NCI-H1930 (cell line): ENCODE measurements at regions not wholly inside any gene's neighbourhood (a gene's known extent, or its start where the extent isn't known, plus 50 kb on each side); places are given as distances from the start of the nearest gene placed in this dataset.
"Not testable (repeated sequence)": the region's sequence is repeated elsewhere in the genome, so short reads cannot be mapped to it uniquely, and the experiment has no call there.

Experiments
- DNase-seq, 2 experiments: peaks; one replicate each; lab custom pipeline; 2025; lab: John Stamatoyannopoulos, UW

DNA sequence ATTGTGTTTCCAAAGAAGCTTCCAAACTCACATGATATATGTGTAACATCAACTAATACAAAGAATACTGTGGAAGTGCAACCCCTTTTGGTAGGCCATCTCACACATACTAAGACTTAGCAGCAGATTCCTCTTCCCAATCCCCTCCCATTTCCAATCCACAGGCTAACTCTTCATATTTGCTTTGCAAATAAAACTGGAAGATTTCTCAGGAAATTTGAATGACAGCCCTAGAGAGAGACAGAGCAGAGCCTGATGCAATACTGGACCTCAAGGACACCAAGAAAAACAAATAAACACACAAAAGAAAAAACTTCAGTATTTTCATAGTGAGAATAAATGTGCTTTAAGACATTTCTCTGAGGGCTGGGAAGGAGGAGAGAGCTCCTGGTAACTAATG is 190.2 kb upstream of the BRINP3 start:
- DNase-seq, result no peak

DNA sequence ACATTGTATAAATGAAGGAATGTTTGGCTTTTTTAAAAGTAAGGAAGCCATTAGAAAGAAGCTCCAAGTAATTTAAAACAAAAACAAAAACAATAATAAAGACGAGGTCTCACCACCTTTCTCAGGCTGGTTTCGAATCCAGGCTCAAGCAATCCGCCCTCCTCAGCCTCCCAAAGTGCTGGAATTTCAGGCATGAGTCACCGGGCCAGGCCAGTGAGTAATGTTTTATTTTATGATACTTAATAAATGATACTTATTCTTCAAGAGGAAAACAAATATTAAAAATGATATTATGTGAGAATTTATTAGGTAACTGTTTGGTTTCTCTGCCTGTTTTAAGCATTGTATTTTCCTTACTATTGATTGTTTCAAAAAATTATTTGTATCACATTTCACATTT is 201.4 kb upstream of the BRINP3 start:
- DNase-seq, result no peak

DNA sequence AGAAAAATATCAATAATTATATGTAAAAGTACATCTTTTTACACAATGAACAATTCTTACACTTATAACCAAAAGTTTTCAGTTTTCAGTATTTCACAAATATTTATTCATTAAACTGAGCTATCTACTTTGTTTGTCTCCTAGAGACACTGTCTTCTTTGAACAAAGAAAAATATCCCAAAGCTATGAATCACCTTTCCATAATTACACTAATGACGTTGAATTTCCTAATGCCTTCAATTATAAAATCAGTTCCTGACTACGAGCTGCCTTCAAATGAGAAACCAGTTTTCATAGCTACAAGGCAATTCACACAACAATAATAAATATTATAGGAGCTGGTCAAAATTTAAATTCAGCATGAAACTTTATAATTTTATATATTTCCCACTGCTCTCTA is 201.8 kb upstream of the BRINP3 start:
- no peak for DNase-seq

DNA sequence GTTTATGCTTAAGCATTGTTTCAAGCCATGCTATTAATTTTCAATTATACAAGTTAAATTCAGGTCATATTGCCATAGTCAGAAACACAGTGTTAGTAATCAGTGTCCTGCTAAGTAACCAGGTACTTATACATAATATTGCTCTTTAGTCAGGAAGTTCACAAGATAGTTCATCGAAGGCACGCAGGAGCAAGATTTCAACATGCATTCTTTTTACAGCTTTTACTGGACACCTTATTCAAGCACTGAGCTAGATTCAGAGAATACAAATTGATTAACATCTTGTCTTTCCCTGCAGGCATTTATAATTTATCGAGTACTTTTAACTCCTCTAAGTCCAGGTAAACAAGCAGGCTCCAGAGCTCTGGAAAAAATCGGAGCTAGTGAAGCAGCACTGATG is 202.3 kb upstream of the BRINP3 start:
- no peak for DNase-seq

DNA sequence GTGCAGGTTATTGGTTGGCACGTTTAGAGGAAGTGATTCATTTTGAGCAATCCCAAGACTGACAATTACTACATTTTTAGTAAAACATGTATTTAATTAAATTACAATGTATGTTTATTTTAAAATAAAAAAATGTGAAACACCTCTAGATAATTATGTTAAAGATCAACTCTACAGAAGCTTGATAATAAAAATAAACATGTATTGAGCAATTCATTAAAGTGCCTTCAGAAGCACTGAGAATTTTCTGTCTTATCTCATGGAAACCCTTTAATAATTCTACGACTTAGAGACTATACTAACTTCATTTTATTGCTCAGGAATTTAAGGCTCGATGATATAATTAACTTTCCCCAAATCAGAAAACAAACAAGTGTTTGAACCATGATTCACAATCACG is 208.0 kb upstream of the BRINP3 start:
- DNase-seq, result no peak

DNA sequence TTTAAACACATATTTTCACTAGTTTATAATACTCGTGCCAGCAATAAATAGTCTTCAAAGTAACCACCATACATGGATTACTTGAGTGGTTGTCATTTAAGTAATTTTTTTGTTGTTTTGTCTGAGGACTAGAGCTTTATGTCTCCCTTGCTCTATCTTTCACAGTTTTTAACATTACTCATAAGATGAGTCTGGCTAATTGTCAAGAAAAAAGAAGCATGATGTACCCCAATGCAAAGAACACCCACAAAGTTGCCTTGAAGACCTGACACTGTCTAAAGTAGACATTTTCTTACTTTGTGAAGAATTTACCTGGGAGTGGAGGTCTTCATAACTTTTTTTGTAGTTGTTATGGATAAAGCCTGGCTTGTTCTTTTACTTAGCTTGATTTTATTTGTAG is 210.4 kb upstream of the BRINP3 start:
- DNase-seq, result no peak

DNA sequence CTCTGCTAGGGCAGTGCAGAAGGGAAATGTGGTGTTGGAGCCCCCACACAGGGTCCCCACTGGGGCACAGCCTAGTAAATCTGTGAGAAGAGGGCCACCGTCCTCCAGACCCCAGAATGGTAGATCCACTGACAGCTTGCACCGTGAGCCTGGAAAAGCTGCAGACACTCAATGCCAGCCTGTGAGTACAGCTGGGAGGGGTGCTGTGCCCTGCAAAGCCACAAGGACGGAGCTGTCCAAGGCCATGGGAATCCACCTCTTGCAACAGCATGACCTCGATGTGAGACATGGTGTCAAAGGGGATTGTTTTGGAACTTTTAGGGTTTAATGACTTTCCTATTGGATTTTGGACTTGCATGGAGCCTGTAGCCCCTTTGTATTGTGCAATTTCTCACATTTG is 220.8 kb upstream of the BRINP3 start:
- DNase-seq, result not testable (repeated sequence)

DNA sequence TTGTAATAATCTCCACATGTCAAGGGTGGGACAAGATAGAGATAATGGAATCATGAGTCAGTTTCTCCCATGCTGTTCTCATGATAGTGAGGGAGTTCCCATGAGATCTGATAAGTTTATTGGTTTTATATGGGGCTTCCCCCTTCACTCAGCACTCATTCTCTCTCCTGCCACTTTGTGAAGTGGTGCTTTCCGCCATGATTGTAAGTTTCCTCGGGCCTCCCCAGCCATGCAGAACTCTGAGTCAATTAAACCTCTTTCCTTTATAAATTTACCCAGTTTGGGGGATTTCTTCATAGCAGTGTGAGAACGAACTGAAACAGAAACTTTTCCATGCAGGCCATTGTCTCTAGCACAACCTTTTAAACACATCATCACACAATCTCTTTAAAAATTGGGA is 221.5 kb upstream of the BRINP3 start:
- no peak for DNase-seq

DNA sequence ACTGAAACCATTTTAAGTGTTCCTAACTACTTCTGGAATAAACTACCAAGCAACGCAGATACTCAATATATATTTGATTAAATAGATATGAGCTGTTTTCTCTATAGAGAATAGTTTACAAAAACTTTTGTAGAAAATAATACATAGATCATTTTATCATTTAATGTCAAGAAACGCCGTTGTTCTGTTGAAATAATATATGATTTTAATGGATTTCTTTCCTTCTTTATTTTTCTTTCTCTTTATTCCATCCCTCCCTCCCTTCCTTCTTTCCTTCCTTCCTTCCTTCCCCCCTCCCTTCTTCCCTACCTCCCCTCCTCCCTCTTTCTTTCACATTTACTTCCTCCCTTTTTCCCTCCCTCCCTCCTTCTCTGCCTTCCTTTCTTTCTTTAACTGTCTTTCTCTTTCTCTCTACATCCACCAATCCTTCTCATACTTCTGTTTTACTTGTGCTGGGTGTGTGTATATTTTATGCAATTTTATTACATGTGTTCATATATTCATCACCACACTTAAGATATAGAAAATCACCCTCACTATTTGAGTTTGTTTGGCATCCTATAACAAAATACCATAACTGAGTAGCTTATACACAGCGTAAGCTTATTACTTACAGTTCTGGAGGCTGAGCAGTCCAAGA is 230.9 kb upstream of the BRINP3 start:
- no peak for DNase-seq

DNA sequence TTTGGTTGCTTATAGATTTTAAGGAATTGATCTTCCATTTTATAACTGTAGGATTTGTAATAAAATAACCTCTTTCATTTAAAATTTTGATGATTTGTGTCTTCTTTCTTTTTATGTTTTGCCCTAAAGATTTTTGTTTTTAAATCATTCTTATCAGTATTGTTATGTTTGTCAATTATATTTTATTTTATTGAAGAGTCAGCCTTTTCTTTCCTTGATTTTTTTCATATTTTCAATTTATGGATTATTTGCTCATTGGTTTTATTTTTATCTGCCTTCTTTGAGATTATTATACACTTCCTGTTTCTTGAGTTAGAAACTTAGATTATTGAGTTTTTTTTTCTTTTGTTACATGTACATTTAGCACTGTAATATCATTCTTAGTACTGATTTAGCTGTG is 233.4 kb upstream of the BRINP3 start:
- DNase-seq, result no peak

DNA sequence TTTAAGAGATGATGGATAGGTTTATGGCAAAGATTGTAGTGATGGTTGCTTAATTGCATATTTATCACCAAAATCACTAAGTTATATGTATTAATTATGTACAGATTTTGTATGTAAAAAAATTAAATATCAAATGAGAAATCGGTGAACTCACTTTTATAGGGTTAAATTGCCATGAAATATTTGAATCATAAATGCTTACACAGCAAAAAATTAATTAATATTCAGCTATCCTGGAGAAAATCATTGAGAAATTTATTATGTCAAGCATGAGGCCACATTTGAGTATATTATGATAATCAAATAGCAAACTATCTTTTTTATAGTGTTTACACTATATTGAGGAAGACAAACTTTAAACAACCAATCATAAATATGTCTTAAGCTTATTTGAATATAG is 239.4 kb upstream of the BRINP3 start:
- no peak for DNase-seq

DNA sequence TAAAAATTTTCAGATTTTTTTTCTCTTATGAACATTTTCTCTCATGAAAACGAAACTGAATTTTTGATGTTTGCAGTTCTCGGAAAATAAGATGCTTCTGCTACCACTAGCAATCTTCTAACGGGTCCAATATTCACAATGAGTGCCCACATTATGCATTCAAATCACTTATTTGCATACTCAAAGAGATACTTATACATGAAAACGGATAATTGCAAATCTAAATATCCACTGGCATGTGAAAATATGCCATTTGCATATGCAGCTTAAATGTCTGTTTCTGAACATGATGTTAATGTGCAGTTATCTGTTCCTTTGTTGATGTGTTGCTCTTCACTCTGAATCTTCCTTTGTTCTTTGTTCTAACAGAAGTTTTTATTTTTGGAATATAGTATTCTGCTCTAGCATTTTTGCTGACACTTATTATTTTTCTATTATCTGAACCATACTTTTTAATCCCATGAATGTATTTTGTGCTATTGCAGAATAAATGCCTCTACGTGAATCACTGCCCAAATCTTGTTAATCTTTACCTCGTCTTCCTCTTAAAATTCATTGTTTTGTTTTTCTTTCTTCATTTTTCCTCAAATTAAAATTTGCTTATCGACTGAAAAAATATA is 259.4 kb upstream of the BRINP3 start:
- no peak for DNase-seq

DNA sequence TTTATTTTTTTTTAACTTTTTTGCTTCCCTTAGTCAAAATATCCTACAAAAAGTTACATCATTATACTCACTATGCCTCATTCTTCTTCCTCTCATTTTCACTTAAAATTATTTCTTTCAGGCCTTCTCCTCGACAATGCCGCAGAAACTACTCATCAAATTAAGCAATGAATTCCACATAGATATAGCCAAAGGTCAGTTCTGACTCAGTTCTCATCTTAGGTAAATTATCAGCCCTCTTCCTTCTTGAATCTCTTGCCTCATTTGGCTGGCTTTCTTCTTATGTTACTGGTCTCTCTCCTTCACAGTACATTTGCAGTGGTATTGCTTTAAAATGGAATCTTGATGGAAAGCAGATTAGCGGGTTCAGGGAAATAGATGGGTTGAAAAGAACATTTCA is 260.7 kb upstream of the BRINP3 start:
- no peak for DNase-seq

DNA sequence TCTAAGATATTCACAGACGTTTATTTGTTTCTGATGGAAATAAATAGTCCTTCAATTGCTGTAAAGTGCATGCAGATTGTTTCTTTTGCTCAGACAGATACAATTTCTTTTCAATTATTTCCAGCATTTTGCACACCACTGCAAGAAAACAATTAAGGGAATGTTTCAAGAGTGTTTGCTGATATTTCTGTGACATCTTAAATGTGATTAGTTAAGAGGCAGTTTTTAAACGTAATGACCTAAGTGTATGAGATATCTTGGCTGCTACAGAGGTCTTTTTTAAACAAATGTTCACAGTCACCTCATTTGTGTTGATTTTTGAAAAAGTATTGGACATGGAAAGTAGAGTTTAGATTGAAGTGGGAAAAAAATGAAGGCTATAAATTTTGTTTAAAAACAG is 262.3 kb upstream of the BRINP3 start:
- DNase-seq, result no peak

DNA sequence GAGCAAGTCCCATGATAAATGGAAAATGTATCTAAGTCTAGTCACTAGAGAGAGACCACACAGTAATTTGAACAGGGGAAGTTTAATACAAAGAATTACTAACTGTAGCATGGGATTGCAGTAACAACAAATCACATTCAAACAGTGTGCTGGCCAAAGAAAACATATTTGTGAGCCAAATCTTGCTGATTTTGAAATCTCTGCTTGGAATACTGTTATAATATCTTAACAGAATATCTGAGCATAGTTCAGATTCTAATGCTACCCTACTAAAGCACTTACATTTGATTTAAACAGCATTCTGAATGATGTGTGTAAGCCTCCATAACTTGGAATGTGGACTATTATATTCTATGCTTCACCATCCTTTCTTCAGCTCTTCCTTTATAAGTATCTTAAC is 270.0 kb upstream of the BRINP3 start:
- no peak for DNase-seq

DNA sequence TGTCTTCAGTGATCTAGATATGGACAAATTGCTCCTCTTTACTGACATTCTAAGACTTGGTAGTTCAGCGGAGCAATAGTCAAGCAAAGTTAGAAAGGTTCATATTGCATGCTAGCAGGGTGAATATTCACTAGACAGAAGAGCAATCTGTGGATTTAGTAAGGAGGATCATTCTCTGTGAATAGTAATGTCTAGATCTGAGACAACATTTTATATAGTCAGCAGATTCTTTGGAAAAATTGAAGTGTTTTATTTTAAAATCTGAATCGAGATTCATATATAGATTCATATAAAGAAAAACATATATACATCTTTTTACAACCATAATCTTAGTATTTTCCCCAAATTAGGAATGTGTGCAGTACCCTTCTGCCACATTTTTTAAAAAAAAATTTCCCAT is 274.5 kb upstream of the BRINP3 start:
- no peak for DNase-seq

DNA sequence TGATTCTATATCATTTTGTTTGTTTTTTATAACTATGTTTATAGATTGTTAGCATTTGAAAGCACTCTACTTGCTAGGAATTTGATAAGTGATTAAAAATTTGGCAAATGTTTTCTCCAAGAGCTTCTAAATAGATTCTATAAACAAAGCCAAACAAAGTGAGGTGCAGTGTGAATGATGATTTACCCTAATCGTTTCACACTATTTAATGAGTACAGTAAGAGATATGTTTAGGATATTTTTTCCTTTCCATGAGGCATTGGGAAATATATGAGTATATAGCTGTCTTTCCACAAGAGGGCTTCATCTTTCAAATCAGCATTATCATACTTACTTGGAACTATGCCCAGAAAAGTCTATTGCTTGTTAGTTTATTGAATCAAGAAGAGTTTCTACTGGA is 277.0 kb upstream of the BRINP3 start:
- DNase-seq, result no peak

DNA sequence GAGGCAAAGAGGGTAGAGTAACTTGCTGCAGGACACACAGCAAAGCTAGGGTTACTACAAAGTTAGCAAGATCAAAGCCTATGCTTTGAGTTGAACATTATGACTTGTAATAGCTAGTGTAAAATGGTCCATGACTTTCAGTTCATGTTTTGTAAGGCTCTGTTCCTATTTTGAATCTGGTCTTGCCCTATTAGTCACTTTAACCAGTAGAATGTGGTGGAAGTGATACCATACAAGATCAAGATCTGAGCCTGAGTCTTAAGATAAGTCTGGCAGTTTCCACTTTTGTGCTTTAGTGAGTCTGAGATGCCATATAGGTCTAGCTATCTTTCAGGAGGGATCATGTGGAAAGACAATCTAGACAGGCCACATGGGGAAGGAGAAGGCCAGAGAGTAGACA is 282.1 kb upstream of the BRINP3 start:
- DNase-seq, result no peak

DNA sequence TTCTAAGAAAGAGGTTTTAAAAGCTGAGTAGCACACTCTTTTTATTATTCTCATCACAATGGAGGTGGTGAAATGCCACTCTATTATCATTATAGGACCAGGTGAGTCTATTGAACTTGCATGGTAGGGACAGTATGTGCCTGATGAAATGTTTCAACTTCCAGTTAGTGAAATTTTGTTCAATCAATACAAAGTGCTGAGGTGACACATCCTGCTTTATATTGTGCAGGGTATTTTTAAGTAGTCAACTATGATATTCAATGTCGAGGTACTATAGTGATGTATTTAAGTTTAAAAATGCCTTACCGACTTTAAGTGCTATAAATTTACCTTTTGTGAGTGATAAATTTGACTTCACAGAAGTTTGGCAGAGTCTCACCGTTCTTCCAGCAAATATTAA is 284.7 kb upstream of the BRINP3 start:
- no peak for DNase-seq

DNA sequence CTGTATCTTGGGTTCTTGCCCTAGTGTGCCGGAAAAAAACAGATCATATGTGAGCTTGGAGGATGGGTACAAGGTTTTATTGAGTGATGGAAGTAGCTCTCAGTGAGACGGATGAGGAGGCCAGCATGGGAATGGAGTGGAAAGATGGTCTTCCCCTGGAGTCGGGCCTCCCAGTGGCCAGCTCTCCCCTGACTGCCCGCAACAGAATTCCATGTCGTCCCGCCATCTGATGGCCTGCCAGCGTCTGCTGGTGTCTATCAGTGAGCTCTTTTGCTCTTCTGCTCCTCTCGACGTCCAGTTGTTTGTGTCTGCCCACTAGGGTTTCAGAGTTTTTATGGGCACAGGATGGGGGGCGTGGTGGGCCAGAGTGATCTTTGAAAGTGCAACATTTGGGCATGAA is 315.2 kb upstream of the BRINP3 start:
- DNase-seq, result no peak

DNA sequence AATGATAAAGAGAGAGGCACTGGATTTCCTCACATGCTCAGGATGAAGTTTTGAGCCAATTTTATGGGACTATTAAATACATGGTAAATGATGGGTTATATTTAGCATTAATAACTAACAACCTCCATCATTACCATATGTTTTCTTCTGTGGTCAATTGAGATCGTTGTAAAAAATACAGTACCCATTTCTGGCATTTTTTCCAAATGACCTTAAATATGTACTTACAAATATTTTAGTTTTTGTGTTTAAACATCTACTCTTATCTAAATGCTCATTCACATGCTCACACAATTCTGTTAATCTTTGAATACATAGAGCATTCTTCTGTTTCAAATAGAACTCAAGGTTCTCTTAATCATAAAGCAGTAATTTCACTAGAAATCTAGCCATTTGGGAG is 330.0 kb upstream of the BRINP3 start:
- no peak for DNase-seq

DNA sequence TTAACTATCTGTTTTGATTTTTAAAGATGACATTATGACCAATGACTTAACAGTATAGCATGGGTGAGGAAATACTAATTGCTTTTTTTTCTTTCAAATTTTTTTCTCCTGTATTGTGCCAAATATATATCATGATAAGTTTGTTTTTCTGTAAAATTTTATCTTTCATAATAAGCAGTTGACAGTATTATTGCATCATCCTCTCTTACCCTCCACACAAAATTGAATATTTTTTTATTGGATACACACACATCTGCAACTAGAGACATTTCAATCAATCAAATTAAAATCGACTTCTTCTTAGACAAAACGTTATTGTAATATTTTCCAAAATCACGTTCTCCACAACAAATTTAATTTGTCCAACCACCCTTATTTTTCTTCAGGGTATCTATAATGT is 330.4 kb upstream of the BRINP3 start:
- no peak for DNase-seq

DNA sequence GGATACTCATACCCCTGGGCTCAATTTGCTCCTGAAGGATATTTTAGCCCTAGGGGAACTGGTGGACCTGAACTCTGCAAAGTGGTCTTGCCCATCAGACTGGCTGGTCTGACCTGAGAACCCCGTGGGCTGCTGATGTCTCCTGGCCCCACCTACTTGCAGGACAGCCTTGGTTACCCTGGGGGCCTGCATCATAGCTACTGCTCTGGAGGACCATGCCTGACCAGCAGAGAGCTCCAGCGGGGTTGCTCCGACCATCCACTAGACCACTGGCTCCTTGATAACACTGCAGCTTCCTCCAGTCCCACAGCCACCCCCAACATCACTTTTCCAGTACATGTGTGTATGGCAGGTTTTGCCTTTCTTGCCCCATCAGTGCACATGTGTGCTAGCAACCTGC is 331.6 kb upstream of the BRINP3 start:
- no peak for DNase-seq

DNA sequence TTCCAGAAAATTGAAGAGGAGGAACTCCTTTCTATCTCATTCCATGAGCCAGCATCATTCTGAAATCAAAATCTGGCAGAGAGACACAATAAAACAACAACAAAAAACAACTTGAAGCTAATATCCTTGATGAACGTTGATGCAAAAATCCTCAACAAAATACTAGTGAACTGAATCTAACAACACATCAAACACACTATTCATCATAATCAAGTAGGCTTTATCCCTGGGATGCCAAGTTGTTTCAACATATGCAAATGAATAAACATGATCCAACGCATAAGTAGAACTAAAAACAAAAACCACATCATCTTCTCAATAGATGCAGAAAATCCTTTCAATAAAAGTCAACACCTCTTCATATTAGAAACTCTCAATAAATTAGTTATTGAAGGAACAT is 335.3 kb upstream of the BRINP3 start:
- DNase-seq, result no peak

DNA sequence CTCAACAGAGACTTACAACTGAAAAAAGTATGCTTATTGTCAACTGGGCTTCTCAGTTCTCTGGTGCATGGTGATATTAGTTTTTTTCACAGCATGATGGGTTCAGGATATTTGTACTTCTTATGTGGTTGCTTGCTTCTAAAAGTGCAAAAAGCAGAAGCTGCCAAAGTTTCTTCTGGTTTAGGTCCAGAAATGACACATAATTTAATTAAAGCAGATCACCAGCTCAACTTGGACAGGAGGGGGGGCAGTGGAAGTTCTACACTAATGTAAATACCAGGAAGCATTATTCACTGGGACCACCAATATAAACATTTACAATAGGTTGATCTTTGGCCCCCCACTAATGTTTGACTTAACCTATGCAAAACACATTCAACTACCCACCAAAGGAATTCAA is 354.8 kb upstream of the BRINP3 start:
- DNase-seq, result no peak
